A172 (cell line): ENCODE measurements at regions not wholly inside any gene's neighbourhood (a gene's known extent, or its start where the extent isn't known, plus 50 kb on each side); places are given as distances from the start of the nearest gene placed in this dataset.

Source experiments
- DNase-seq: peaks from one replicate; pipeline ENCODE4 v3.0.0-alpha.2; 2015; ENCODE audit warnings: low spot score

GRCh38 chr9:105828171-105828570 lies 133.8 kb downstream of the TMEM38B start:
- DNase-seq = no peak

GRCh38 chr9:105828596-105829213 lies 134.4 kb downstream of the TMEM38B start:
- no peak for DNase-seq

DNA sequence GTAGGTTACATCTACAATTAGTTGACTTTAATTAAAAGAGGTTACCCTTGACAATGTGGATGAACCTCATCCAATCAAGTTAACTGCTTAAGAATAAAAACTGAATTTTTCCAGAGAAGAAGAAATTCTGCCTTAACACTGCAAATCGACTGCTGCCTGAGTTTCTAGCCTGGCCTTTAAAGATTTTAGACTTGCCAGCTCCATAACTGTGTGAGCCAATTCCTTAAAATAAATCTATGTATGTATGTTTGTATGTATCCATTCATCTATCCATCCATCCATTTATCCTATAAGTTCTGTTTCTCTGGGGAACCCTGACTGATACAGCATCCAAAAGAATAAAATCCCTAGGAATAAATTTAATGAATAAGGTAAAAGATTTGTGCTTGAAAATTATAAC lies 136.1 kb downstream of the TMEM38B start:
- no peak for DNase-seq

DNA sequence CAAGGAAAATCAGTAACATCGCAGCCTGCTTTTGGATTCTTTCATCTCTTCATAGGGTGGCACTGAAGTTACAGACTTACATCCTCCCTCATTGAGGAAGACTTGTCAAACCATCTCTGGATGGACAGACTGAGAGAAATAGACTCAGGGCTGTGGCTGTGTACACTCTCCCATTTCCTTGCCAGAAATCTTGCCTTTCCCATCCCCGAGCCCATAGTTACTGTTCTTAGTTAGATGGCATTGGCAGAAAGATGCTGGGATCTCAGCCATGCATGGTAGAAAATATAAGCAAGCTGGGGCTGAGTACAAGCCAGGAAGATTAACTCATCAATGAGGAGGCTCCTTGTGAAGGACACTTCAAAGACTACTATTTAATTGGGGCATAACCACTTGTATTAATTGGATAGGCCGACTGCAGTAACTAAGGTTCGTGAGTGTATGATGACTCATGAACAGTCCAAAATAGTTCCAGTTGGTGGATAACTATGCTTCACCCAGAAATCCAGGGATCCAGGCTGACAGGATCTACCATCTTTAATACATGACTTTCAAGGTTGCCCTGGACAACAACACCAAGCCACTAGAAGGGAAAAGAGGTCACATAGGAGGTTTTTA lies 137.9 kb downstream of the TMEM38B start:
- DNase-seq = no peak

GRCh38 chr9:105833271-105833975 lies 139.1 kb downstream of the TMEM38B start:
- DNase-seq = no peak

- DNase-seq = no peak
Measured at GRCh38 chr9:105834404-105834803, 140.1 kb downstream of the TMEM38B start.

DNA sequence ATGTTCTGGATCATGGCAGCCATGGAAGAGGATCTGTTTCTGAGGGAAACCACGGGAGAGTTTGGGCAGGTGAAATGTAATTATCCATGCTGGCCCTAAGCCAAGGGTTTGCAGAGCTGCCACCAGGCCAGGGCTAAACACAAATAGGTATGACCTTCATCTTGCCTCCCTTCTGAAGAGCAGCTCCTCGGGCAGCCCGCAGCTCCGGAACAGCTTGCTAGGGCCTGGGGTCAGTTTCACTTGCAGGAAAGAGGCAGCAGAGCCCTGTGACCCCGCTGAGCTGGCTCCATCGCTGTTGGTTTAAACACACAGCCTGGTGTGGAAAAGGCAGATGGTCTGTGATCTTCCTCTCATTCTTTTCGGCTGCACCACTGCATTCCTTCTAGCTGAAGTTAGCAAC lies 141.4 kb downstream of the TMEM38B start:
- DNase-seq = no peak

GRCh38 chr9:105836936-105837660 lies 142.8 kb downstream of the TMEM38B start:
- no peak for DNase-seq

- no peak for DNase-seq
Measured at GRCh38 chr9:105841562-105841961, 147.2 kb downstream of the TMEM38B start.

GRCh38 chr9:105842023-105842644 lies 147.8 kb downstream of the TMEM38B start:
- DNase-seq = peak; percentile 35

DNA sequence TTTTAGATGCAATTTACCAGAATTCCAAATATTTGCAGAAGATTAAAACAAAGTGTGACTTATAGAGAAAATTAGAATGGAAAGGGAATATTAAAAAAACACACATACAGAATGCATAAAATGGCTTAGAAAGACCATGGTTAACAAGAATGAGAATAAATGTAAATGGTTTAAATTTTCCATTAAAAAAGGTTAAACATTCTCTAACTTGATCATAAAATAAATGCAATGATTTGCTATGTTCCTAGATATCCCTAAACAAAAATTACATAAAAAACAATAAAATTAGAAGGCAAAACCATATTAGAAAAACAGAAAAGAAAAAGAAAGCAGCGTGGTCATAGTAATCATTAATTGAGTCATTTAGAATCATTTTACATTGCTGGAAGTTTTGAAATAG lies 152.5 kb downstream of the TMEM38B start:
- no peak for DNase-seq

DNA sequence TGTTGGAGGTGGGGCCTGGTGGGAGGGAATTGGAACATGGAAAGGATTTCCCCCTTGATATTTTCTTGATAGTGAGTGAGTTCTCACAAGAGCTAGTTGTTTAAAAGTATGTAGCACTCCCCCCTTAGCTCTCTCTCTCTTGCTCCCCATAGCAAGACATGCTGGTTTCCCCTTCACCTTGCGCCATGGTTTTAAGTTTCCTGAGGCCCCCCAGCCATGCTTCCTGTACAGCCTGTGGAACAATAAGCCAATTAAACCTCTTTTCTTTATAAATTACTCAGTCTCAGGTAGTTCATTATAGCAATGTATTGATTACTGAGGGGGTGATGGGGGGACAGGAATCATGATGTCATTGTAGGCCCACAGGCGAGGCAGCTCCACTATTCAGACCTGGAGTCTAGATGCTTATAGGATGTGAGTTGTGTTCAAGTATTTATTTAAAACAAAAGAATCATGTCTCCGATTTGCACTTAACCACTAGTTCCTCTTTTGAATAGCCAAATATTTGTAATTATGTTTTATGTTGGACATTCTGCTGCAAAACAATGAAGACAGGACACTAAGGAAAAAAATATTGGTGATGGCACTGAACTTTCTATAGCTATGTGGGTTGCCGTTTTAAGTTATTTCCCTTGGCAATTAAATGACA lies 156.6 kb downstream of the TMEM38B start:
- DNase-seq = no peak

DNA sequence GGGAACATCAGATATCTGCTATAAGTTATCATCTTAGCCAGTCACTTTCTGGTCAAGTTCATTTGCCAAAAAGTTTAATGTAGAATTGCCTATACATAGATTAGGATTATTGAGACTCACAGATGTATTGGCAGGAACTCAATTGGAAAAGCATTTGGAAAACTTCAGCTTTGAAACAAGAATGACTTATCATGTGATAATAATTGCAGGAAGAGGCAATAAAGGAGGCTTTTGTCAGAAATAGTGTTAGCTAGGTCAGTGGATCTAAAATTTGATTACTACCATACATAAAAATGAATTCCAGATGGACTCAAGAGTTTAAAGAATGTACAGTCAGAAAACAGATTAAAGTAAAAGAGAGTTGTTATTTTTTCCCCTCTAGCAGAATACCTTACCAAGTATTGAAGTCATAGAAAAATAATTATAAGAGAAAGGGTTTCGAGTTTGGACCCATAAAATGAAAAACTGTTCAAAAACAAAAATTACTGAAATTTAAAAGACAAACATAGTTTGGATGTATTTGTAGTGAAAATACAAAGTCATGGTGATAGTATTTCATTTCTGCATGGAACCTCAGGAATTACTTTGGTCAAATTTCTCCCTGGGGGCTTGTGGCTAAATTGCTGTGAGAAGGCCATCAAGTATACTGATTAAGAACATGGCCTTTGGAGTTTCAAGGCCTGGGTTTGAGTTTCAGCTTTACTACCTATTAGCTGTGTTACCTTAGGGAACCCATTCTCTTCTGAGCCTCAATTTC lies 159.9 kb downstream of the TMEM38B start:
- DNase-seq = no peak

- DNase-seq = no peak
Measured at GRCh38 chr9:105854783-105855724, 160.7 kb downstream of the TMEM38B start.

- no peak for DNase-seq
Measured at GRCh38 chr9:105855987-105856386, 161.6 kb downstream of the TMEM38B start.

DNA sequence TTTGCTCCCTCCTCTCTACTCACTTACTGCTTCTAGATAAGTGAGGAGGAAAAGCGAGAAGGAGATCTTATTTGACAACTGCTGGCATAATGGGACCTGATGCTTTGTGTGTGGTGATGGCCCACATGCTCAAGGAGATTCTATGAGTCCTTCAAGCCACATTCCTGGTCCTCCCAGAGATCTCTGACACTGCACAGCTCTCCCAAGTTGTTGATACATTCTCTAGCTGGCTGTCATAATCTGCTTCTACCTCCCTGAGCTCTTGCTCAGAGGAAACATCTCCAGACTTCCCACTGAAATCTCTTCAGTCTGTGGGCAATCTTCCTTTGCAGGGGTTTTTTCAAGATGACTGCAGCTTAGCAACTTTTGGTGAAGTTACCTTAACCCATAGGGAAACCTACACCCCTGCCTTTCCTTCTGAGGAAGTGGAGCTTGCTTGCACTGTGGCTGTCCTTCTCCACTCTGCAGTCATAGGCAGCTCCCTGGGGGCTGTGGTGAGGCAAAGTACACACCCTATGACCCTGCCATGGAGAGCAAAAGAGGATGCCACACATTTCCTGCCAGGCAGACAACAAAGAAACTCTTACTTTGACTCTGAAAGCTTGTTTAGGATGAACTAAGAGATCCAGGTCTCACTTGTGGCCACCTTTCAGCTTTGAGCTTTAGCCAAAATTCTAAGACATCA lies 163.8 kb downstream of the TMEM38B start:
- no peak for DNase-seq

DNA sequence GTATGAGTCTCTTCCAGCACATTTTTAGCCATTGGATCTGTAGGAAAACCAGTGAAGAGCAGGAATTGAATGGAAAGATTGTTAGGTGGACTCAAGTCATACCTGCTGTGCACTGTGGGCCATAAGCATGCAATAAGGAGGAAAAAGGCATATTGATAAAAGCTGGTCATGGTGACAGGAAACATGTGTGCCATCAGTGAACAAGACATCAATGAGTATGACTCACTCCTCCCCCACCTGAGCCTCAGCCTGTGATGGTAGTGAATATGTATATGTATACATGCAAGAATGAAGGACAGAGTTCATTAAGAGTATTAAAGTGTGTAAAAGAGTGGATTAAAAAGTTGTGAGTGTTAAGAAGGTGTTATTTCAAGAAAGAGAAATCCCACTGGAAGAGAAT lies 164.5 kb downstream of the TMEM38B start:
- DNase-seq = no peak

GRCh38 chr9:105859428-105860091 lies 165.2 kb downstream of the TMEM38B start:
- DNase-seq = no peak

DNA sequence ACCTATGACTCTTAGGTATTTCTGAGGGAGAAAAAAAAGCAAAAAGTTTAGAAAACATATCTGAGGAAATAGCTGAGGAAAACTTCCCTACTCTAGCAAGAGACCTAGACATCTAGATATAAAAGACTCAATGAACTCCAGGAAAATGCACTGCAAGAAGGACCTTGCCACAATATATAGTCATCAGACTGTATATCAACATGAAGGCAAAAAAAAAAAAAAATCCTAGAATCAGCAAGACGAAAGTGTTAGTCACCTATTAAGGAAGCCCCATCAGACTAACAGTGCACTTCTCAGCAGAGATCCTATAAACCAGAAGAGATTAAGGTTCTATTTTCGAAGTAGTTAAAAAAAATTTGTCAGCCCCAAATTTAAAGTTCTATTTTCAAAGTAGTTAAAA lies 166.2 kb downstream of the TMEM38B start:
- no peak for DNase-seq
